HG02798 (cell line): ENCODE measurements at regions not wholly inside any gene's neighbourhood (a gene's known extent, or its start where the extent isn't known, plus 50 kb on each side); places are given as distances from the start of the nearest gene placed in this dataset.
A peak's percentile ranks its signal among the peaks of the same experiment; 100 is the strongest.

Experiments
- ATAC-seq: cut with Tn5 transposase; IDR thresholded peaks from one replicate; pipeline ENCODE4 v1.9.1; 2021; ENCODE audit warnings: mild to moderate bottlenecking; ENCODE audit not compliant: unreplicated experiment, poor library complexity

DNA sequence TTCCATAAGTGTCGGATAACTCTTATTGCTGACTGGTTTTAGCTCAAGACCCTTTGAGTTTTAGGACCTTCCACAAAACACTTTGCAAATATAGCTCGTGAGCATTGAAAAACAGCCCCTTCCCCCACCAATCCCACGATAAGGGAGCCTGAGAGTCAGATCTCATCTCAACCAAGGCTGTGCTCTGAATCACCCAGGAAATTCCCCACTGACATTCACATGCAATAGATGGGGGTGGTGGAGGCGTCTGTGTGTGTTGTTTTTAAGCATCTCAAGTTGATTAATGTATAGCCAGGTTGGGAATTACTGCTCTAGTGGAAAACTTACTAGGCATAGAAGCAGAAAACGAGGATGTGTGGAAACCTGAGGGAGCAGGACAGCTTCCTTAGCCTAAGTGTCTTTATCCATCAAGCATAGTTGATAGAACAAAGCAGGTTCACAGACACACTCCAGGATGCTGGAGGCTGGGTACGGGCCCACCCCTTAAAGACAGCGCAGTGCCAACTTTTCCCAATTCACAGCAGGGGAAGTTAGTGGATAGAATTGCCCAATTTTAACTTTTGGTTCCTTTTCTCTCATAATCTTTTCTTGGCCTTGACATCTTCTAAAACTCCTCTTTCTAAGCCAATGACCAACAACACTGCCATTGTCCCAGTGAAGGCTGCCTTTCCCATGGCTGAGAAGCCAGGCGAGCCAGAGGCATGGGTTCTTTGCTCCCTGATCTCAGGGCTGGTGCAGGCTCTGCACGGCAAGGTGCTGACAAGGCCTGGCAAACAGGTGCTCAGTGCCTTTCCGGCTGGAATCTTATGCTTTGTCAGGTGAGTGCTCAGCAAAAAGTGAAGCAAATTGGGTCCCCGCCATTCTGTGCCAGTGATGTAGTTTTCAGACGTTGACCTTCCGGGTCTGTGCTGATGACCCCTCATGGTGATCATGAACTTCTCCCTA, 98.5 kb upstream of the INSIG1 start:
- peak; percentile 81 for ATAC-seq

DNA sequence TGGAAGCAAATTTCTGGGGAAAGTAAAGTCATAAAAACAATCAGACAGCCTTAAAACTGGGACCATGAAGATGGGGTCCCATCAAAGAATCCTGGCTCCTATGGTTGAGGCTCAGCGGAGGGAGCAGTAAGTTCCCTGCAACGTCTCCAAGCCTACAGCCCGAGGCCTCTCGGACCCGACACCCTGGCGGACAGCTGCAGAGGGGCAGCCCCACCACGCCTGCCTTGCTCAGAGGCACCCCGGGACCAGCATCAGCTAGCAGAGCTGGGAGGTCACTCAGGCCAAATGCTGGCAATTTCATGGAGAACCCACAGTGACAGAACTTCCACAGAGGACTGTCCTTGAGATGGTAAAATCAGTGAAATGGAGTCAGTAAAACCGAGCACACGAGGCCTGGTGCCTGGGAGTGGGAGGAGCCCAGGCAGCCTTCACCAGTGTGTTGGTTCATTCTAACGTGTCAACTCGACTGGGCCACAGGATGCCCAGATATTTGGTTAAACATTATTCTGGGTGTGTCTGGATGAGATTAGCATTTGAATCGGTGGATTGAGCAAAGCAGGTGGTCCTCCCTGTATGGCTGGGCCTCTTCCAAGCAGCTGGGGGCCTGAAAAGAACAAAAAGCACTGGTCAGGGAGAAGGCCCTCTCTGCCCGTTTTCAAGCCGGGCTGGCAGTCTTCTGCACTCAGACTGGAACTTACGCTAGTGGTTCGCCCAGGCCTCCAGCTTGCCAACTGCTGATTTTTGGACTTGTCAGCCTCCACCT, 96.2 kb upstream of the INSIG1 start:
- ATAC-seq: no peak

DNA sequence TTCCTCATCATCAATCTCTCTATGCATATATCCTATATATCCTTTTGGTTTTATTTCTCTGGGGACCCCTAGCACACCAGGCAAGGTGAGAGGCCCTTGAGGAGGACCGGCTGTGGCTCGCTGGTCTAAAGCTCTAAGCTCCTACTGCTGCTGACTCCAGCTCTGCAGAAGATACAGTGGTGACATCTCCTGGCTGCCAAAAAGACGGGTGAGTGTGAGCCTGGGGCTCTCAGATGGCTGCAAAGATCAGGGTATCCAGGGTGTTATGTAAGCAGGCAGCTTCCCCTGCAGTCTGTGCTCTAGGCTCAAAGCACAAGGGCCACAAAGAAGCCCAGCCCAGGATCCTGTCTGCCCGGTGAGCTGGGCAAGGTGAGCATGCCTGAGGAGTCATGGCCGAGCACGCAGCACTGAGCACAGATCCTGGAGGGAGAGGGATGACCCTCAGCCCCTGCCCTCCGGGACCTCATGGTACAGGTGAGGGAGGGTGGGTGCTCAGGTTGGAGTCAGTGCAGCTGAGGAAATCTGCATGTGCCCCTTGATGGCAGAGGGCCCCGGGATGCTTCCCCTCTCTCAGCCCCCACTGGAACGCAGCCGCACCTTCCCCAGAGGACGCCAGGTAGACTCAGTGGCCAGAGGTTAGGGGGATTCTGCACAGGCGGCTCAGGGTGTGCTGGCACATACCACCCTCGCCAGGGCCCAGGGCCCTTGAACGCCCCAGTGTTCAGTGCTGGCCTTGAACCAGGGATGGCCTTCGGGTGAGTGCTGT, 95.4 kb upstream of the INSIG1 start:
- no peak for ATAC-seq

DNA sequence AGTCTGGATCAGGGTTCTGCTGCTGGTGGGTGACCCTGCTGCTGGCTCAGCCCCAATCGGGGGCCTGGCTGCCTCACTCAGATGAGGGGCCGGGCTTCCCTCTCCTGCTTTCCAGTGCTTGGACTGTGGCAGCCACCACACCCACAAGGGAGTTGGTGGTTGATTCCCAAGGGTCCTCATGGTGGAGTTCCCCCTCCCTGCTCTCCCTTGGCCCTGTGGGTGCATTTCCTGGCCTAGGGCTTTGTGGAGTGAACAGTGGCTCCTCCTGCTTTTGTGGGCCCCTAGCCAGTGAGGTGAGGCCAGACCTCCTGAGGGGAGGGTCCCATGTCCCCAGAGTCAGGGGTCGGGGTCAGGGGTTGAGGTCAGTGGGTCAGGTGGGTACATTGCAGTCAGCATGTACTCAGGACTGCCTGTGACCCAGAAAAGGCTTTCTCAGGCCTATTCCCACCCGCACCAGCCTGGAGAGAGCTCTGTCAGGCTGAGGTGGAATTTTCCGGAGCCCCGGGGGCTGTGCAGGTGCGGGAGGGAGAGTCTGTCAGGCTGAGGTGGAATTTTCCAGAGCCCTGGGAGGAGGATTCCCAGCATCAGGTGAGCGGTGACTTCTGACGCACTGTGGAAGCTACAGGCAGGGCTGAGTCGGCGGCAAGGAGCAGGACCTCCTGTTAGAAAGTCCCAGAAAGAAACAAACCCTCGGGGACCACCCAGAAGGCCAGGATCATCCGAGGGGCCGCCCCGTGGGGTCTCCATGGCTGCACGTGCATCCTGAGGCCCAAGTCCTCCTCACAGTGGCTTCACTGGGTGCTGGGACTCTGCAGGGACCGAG, 94.4 kb upstream of the INSIG1 start:
- no peak for ATAC-seq

DNA sequence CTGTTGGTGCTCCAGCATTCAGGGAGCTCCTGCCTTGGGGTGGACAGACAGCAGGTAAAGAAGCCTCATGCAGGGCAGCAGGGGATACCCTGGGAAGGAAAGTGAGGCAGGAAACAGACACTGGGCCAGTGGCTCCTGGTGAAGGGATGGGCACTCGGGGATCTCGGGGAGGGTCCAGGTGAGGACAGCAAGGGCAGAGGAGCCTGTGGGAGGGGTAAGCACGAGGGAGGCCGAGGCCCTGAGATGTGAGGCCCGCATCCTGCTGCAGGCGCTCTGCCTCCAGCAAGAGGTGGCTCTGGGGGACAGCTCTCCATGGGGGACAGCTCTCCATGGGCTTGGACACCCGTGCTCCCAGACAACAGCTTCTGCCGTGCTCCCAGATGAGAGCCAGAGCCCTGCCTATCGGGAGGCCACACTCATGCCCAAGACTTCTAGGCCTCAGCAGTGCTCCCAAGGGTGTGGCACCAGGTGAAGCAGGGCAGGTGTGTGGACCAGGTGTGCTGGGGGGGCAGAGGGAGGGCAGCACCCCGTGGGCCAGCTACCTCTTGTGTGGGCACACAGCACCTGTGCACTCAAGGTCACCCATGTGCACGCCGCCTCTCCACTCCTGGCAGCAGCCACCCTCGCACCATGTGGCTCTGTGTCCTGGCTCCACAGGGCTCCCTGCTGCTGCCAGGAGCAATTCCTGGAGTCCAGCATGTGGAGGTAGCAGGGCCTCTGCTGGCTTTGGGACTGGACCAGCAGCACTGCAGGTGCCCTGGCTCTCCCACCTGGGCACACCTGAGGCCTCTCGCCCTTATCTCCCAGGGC, 93.6 kb upstream of the INSIG1 start:
- no peak for ATAC-seq

DNA sequence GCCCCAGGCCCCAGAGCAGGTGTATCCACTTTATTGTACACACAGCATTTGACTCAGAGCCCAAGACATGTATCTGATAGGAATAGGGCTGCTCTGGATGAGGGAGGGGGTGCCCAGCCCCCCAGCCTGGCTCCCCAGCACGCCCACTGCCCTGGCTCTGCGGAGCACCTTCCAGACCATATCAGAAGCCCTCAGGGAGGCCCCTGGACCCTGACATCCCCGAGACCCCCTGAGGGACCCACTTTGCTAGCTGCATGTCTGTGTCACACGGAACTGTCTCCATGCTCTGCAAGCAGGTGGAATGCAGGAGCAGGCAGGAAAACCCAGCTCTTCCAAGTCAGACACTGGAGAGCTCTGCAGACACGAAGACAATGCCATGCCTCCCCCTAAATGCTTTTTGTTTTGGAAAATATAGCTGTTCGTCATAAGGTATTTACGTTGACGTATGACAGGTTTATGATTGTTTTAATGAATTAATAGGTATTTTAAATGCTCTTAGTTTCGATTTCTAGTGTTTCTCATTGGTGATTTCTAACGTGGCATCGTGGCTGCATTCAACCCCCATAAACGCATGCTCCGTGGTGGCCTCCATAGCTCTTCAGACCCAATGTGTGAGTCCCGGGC, 92.8 kb upstream of the INSIG1 start:
- no peak for ATAC-seq

DNA sequence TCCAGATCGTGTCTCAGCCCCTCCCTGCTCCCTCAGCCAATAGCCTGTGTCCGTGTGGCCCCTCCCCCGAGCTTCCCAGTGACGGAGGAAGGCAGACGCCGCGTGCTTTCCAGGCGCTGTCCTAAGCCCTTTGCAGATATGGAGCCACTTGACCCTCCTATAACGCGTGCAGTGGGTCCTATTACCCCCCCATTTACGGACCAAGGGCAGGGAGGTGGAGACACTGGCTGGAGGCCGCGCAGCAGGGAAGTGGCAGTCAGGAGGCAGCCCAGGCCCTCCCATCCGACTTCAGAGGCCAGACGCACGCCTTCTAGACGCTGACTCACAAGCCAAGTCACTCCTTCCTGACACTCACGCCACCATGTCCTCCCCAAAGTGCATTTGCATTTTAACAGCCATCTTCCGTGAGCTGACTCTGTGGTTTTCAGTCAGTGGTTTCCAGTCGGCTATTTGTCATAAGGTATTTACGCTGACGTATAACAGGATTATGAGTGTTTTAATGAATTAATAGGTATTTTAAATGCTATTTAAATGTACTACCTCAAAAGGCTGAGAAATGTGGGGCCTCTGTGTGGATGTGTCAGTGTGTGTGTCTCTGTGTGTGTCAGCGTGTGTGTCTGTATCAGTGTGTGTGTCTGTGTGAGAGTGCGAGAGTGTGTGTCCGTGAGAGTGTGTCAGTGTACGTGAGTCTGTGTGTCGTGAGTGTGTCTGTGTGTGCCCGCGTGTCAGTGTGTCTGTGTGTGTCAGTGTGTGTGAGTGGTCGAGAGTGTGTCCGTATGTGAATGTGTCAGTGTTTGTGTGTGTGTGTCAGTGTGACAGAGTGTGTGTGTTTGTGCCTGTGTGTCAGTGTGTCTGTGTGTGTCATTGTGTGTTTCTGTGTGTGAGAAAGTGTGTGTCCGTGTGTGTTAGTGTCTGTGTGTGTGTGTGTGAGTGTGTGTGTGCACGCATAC, 92.0 kb upstream of the INSIG1 start:
- ATAC-seq: peak; percentile 87

DNA sequence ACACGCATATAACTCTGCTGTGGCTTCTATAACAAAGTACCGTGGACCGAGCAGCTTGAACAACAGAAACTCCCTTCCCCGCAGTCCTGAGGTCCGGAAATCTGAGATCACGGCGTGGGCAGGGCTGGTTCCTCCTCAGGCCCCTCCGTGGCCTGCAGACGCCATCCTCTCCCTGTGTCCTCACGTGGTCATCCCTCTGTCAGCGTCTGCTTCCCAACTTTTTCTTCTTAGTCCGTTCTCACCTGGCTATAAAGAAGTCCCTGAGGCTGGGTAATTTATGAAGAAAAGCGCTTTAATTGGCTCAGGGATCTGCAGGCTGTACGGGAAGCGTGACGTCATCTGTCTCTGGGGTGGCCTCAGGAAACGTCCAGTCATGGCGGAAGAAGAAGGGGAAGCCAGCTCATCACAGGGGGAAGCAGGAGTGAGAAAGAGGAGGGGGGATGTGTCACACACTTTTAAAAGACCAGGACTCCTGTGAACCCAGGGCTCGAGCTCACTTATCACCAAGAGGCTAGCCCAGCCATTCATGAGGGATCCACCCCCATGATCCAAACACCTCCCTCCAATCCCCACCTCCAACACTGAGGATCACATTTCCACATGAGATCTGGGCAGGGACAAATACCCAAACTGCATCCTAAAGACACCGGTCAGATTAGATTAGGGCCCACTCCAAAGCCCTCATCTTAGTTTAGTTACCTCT, 91.2 kb upstream of the INSIG1 start:
- ATAC-seq: peak; percentile 44

DNA sequence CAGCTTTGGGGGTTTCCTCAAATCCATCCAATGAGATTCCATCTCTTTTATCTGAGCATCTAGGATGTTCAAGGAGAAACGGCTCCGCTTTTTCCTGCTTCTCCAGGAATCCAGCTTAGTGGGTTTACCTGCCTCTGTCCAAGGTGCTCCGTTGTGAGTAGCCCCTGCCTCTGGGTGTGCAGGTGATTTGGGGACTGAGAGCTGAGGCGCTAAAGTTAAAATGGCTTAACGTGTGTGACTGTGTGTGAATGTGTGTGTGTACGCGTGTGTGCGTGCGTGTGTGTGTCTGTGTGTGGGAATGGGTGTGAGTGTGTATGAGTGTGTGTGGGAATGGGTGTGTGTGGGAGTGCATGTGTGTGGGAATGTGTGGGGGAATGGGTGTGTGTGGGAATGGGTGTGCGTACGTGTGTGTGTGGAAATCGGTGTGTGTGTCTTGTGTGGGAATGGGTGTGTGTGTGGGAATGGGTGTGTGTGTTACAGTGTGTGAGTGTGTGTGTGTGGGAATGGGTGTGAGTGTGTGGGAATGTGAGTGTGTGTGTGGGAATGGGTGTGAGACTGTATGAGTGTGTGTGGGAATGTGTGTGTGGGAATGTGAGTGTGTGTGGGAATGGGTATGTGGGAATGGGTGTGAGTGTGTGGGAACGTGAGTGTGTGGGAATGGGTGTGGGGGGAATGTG, 90.2 kb upstream of the INSIG1 start:
- ATAC-seq: no peak

DNA sequence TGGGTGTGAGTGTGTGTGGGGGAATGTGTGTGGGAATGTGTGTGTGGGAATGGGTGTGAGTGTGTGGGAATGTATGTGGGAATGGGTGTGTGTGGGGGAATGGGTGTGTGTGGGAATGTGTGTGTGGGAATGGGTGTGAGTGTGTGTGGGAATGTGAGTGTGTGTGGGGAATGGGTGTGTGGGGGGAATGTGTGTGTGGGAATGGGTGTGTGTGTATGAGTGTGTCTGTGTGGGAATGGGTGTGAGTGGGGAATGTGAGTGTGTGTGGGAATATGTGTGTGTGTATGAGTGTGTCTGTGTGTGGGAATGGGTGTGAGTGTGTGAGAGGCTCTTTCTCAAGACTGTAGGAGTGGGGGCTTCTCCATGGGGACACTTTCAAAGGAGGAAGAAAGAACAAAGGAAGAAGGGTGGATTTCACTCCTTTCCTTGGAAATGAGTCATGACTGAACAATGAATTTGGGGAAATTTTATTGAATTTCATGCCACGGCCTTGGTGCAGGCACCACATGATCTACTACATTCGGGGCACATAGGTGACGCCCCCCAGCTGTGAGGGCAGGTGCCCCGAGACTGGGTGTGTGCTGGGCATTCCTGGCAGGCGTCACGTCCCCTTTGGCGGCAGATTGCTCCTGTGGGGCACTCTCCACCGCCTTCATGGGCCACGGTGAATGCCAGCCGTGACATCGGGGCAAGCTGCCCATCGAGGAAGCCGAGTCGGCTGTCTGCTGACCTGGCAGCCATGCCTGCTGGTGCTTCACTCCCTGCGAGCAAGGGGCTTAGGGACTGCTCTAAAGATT, 88.8 kb upstream of the INSIG1 start:
- no peak for ATAC-seq

DNA sequence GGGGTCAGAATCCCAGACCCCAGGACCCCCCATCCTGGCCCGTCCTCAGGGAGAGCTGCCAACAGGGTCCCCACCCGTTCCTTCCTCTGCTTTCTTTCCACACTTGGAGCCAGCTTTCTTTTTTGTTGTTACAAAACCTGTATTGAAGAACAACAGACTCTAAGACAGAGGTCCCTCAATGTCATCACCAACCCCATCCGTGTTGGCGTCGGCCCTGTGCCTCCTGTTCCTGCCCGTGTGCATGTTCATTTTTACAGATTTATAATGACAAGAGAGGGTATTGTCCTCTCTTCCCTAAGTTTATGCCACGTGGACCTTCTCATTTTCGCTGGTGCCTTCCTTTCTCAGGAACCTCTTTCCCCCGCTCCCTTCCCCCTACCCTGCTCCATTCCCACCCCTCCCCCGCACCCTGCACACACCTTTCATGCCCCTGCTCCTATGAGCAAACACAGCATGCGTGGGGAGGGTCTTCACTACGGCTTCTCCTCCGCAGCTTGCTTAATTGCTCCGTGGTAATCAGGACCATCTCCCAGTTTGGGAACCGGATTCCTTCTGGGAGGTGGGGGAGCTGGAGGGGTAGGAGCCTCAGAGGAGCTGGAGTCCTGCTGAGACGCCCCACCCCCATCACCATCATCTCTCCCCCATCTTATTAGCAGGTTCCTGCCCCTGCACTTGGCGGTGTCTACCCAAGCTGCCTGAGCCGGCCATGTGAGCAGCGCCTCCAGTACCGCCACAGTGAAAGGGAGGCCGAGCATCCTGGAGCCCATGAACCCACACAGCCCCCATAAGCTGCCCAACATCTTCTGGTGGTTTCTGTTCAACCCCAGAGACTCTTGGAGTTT, 88.0 kb upstream of the INSIG1 start:
- ATAC-seq: no peak

DNA sequence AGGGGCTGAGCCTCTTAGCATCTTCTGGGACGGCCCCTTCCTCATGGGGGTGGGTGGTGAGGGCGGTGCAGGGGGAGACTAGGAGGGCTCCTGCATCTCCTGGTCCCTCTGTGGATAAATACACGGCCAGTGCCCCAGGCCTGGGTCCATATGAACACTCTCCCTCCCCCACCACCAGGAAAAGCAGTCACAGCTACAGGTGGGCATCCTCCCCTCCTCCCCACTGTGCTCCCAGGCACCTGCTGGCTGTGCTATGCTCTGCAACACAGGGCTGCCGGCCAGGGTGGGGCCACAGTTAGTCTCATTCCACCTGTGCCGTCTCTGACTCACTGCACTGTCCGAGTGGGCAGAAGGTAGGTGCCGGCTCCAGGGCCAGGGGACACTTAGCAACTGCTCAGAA, 87.3 kb upstream of the INSIG1 start:
- no peak for ATAC-seq

DNA sequence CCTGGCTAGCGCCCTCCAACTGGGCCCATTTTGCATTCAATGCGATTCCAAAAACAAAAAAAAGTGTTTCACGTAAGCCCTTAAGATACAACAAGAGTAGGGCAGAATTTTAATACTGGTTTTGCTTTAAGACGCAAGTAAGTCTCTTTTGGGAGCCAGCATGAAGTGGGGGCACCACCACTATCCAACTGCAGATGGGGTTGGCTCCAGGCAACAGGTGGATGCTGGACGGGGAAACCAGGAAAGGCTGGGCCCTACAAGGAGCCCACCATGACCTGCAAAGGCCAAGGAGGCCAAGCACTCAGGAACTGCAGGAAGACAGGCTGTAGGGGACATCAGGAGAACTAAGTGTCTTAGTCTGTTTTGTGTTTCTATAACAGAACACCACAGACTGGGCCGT, 86.5 kb upstream of the INSIG1 start:
- no peak for ATAC-seq

DNA sequence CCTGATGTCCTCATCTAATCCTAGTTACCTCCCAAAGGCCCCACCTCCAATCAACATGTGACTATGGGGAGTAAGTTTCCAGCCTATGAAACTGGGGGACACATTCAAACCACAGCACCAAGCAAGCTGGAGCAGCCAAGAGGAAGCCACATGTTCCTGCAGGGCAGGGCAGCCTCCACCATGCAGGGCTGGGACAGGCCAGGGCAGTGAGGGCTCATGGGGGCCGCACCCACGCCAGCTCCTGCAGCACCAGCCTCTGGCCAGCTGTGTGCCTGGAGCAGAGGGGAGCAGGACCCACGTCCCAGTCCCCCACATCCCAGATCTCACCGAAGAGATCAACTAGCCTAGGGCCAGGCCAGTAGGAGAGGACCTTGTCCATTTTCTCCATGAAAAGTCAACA, 85.9 kb upstream of the INSIG1 start:
- ATAC-seq: no peak
